ENCODE measurements at regions not wholly inside any gene's neighbourhood (a gene's known extent, or its start where the extent isn't known, plus 50 kb on each side); places are given as distances from the start of the nearest gene placed in this dataset.
A peak's percentile ranks its signal among the peaks of the same experiment; 100 is the strongest.

- no peak for TF ChIP-seq CTCF (conservative IDR thresholded peaks at IDR 0.05; ENCODE audit: low read depth, low read length)
- DNase-seq (ENCODE audit: low read depth) = no peak
- H3K4me3 ChIP-seq (ENCODE audit: low read depth, low read length) = no peak overlapping the region
Measured at GRCh38 chr7:50956522-50957155, 173.9 kb upstream of the GRB10 start.

- no peak for DNase-seq (ENCODE audit: low read depth)
- TF ChIP-seq CTCF (conservative IDR thresholded peaks at IDR 0.05; ENCODE audit: low read depth, low read length) = no peak
- H3K4me3 ChIP-seq (ENCODE audit: low read depth, low read length) = no peak overlapping the region
Measured at GRCh38 chr7:50954716-50955115, 172.0 kb upstream of the GRB10 start.

- H3K4me3 ChIP-seq (ENCODE audit: low read depth, low read length) = no peak overlapping the region
- no peak for TF ChIP-seq CTCF (conservative IDR thresholded peaks at IDR 0.05; ENCODE audit: low read depth, low read length)
- DNase-seq (ENCODE audit: low read depth) = no peak
Measured at GRCh38 chr7:50954245-50954644, 171.5 kb upstream of the GRB10 start.

GRCh38 chr7:50953820-50954219 lies 171.1 kb upstream of the GRB10 start:
- peak; percentile 53 for DNase-seq (ENCODE audit: low read depth)
- TF ChIP-seq CTCF (conservative IDR thresholded peaks at IDR 0.05; ENCODE audit: low read depth, low read length) = no peak
- no peak overlapping the region for H3K4me3 ChIP-seq (ENCODE audit: low read depth, low read length)

GRCh38 chr7:50953303-50953702 lies 170.6 kb upstream of the GRB10 start:
- H3K4me3 ChIP-seq (ENCODE audit: low read depth, low read length) = no peak overlapping the region
- peak; percentile 63 for DNase-seq (ENCODE audit: low read depth)
- TF ChIP-seq CTCF (conservative IDR thresholded peaks at IDR 0.05; ENCODE audit: low read depth, low read length) = no peak

GRCh38 chr7:50952544-50952943 lies 169.8 kb upstream of the GRB10 start:
- TF ChIP-seq CTCF (conservative IDR thresholded peaks at IDR 0.05; ENCODE audit: low read depth, low read length) = no peak

GRCh38 chr7:50952120-50952519 lies 169.4 kb upstream of the GRB10 start:
- no peak for TF ChIP-seq CTCF (conservative IDR thresholded peaks at IDR 0.05; ENCODE audit: low read depth, low read length)
- H3K4me3 ChIP-seq (ENCODE audit: low read depth, low read length) = no peak overlapping the region
- DNase-seq (ENCODE audit: low read depth) = no peak

More at GRCh38 chr7:50952544-50952943, 169.8 kb upstream of the GRB10 start:
- no peak for DNase-seq (ENCODE audit: low read depth)
- H3K4me3 ChIP-seq (ENCODE audit: low read depth, low read length) = no peak overlapping the region

All from choroid plexus epithelial cell (primary cell).